ENCODE measurements at regions not wholly inside any gene's neighbourhood (a gene's known extent, or its start where the extent isn't known, plus 50 kb on each side); places are given as distances from the start of the nearest gene placed in this dataset.

DNA sequence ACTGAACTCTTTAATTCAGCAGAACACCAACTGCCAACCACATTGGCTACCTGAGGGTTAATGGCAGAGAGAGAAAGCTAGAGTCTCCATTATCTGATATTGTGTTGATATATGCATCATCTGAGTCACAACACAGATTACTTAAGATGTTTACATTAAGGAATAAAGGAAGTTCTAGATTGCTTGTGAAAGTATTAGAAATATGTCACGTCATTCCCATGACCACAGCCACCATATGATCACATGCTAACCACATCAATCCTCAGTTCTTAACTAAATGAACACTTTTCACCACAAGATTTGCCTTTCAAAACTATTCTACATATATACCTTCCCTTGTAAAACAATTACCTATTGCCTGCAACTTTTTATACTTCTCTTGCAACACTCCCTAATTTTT is 337.9 kb downstream of the FGFR2 start:
- DNase-seq = no peak
- WGBS, 2 donors (ENCODE audit: low coverage in 1 of 2) = 20 to 47% methylated on average over 1 of the region's 1 CpG
- intact Hi-C loops (cut with DNase I; ENCODE audit: low total_unique reads) = no loop called here

DNA sequence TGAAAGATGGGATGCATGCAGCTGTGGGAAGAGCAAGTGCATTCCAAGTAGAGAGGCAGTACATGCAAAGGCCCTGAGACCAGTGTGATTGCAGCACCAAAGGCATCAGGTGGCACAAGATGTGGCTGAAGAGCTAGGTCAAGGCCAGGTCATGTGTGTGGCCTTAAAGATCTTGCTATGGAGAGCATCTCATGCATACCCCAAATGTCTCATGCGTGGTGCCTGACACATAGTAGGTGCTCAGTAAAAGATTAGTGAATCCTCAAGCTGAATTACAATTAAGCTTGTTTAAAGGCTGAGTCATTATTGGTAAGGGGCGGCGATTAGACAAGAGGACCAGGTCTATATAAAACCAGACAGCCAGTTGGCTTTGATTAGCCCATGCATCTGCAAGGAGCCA is 336.6 kb downstream of the FGFR2 start:
- no peaks in the 10 kb centered on the region for H3K36me3 ChIP-seq
- no peaks in the 10 kb centered on the region for H3K9me3 ChIP-seq
- peaks cover 8 to 52% (median 19%) of the 10 kb centered on the region in 4 donors for H3K4me1 ChIP-seq
- TF ChIP-seq POLR2AphosphoS5 (IDR thresholded peaks at IDR 0.05) (no peak), POLR2A (IDR thresholded peaks at IDR 0.05) (no peak), EP300 (IDR thresholded peaks at IDR 0.05; ENCODE audit: low read depth) (no peak)
- TF ChIP-seq, protein P1, sequence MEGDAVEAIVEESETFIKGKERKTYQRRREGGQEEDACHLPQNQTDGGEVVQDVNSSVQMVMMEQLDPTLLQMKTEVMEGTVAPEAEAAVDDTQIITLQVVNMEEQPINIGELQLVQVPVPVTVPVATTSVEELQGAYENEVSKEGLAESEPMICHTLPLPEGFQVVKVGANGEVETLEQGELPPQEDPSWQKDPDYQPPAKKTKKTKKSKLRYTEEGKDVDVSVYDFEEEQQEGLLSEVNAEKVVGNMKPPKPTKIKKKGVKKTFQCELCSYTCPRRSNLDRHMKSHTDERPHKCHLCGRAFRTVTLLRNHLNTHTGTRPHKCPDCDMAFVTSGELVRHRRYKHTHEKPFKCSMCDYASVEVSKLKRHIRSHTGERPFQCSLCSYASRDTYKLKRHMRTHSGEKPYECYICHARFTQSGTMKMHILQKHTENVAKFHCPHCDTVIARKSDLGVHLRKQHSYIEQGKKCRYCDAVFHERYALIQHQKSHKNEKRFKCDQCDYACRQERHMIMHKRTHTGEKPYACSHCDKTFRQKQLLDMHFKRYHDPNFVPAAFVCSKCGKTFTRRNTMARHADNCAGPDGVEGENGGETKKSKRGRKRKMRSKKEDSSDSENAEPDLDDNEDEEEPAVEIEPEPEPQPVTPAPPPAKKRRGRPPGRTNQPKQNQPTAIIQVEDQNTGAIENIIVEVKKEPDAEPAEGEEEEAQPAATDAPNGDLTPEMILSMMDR (IDR thresholded peaks at IDR 0.05) = no peak
- H3K27ac ChIP-seq = peak overlapping the region in 3 of 4 donors; percentile 71 to 83 (median 76)
- H3K27me3 ChIP-seq = no peaks in the 10 kb centered on the region
- DNase-seq = no peak
- in situ Hi-C loops (cut with MboI; ENCODE audit: low pct_ligation_motif_present in 1 of 4, low pct_unique_long_range_greater_than_20kb in 1 of 4, low sequenced_read_pairs in 3 of 4) = no loop called here
- intact Hi-C loops (cut with DNase I; ENCODE audit: low total_unique reads) = no loop called here
- H3K4me3 ChIP-seq = no peak overlapping the region
- WGBS, 2 donors (ENCODE audit: low coverage in 1 of 2) = 85 to 94% methylated on average over 3 of the region's 3 CpGs

More for the DNA sequence above, 337.9 kb downstream of the FGFR2 start:
- Histone ChIP-seq H3K4me1 (peaks cover 8 to 51% (median 19%) of the 10 kb centered on the region in 4 donors), H3K27me3 (no peaks in the 10 kb centered on the region), H3K36me3 (no peaks in the 10 kb centered on the region), H3K9me3 (no peaks in the 10 kb centered on the region), H3K27ac (no peak overlapping the region), H3K4me3 (no peak overlapping the region)
- TF ChIP-seq POLR2A (IDR thresholded peaks at IDR 0.05) (no peak), POLR2AphosphoS5 (IDR thresholded peaks at IDR 0.05) (no peak), EP300 (IDR thresholded peaks at IDR 0.05; ENCODE audit: low read depth) (no peak)
- TF ChIP-seq, protein P1 (IDR thresholded peaks at IDR 0.05) = no peak
- in situ Hi-C loops (cut with MboI; ENCODE audit: low pct_ligation_motif_present in 1 of 4, low pct_unique_long_range_greater_than_20kb in 1 of 4, low sequenced_read_pairs in 3 of 4) = no loop called here

DNA sequence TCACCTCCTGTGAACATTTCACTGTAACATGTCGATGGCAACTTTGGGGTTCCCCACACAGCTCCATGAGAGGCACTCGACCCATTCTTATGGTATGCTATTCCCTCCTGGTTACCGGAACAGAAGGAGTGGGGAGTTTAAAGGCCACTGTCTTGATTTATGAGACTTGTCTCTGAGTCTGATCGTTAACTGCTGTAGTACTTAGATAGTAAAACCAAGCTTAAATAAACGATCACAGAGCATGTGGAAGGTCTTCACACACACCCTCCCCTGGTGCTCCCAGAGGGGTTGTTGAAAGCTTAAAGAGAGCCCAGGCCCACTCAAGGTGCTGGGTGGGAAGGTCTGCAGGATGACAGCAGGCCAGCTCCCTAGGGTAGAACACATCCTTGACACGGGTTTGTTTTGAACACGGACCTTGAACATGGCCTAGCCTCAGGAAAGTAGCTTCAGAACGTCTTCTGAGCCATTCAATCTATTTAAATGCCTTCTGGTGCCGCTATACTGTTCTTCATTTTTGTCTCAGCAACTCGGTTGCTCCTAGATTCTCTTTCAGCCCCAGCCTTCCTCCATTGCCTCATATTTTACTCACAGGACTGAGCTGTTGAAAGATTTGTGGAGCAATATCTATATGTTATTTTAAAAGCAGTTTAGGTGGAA is 335.3 kb downstream of the FGFR2 start:
- Histone ChIP-seq H3K36me3 (no peaks in the 10 kb centered on the region), H3K4me1 (peaks cover 8 to 49% (median 19%) of the 10 kb centered on the region in 4 donors), H3K27ac (peak overlapping the region; percentile 66 to 83 (median 74)), H3K27me3 (no peaks in the 10 kb centered on the region), H3K4me3 (no peak overlapping the region), H3K9me3 (no peaks in the 10 kb centered on the region)
- WGBS, 2 donors (ENCODE audit: low coverage in 1 of 2) = 45 to 64% methylated on average over 5 to 10 of the region's 10 CpGs
- TF ChIP-seq POLR2AphosphoS5 (IDR thresholded peaks at IDR 0.05) (no peak), EP300 (IDR thresholded peaks at IDR 0.05; ENCODE audit: low read depth) (no peak), POLR2A (IDR thresholded peaks at IDR 0.05) (no peak)
- TF ChIP-seq, protein P1 (IDR thresholded peaks at IDR 0.05) = no peak
- intact Hi-C loops (cut with DNase I; ENCODE audit: low total_unique reads) (no loop called here), in situ Hi-C loops (cut with MboI; ENCODE audit: low pct_ligation_motif_present in 1 of 4, low pct_unique_long_range_greater_than_20kb in 1 of 4, low sequenced_read_pairs in 3 of 4) (no loop called here)
- DNase-seq = no peak

DNA sequence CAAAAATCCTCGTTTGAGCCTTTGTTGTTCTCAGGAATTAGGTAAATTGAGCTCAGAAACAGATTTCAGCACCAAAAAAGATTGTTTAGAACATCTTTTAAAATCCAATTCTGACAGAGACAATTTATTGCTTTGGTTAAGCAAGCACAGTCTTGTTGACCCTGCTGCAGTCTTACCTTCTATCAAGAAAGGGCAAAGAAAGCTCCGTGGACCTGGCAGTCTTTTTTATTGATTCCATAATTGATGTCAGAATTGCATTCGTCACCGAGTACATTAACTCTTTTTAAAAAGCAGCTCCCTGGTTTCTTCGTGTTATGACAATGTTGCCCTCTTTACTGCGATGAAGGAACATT is 334.8 kb downstream of the FGFR2 start:
- peak overlapping the region; percentile 66 to 83 (median 74) for H3K27ac ChIP-seq
- 34 to 44% methylated on average over 6 of the region's 6 CpGs for WGBS, 2 donors (ENCODE audit: low coverage in 1 of 2)
- TF ChIP-seq, protein P1 (IDR thresholded peaks at IDR 0.05) = no peak
- TF ChIP-seq EP300 (IDR thresholded peaks at IDR 0.05; ENCODE audit: low read depth) (no peak), POLR2A (IDR thresholded peaks at IDR 0.05) (no peak), POLR2AphosphoS5 (IDR thresholded peaks at IDR 0.05) (no peak)
- in situ Hi-C loops (cut with MboI; ENCODE audit: low pct_ligation_motif_present in 1 of 4, low pct_unique_long_range_greater_than_20kb in 1 of 4, low sequenced_read_pairs in 3 of 4) = no loop called here
- no peaks in the 10 kb centered on the region for H3K36me3 ChIP-seq
- H3K9me3 ChIP-seq = no peaks in the 10 kb centered on the region
- no peak overlapping the region for H3K4me3 ChIP-seq
- H3K27me3 ChIP-seq = no peaks in the 10 kb centered on the region
- DNase-seq = no peak
- intact Hi-C loops (cut with DNase I; ENCODE audit: low total_unique reads) = no loop called here
- H3K4me1 ChIP-seq = peaks cover 8 to 49% (median 19%) of the 10 kb centered on the region in 4 donors
